Pancreas (tissue), 10 donors: ENCODE measurements at regions not wholly inside any gene's neighbourhood (a gene's known extent, or its start where the extent isn't known, plus 50 kb on each side); places are given as distances from the start of the nearest gene placed in this dataset.

Experiments
- ATAC-seq, 4 donors: fragments of 200-7000 bp; cut with Tn5 transposase; one replicate each; pipeline versions ENCODE4 v1.8.0 to v1.9.1; 2020; ENCODE audit warnings: mild to moderate bottlenecking in 4 of 4, moderate library complexity in 4 of 4
- DNase-seq, 6 donors: peaks; one replicate each; pipeline ENCODE4 v3.0.0-alpha.2; 2020
- FAIRE-seq: peaks from 2 replicates; lab custom pipeline; 2012; peaks lifted over from hg19 to GRCh38; lab: Jason Lieb, UNC
- H3K27ac ChIP-seq, 4 donors: fragments of 200-600 bp; sonication (generic); 1 replicate in 3 of 4; 2 replicates in 1 of 4; pipeline versions ENCODE4 v1.5.0 to v1.8.0; 2020
- H3K27me3 ChIP-seq, 4 donors: fragments of 200-600 bp; one replicate each; pipeline ENCODE4 v1.8.0; 2021
- H3K36me3 ChIP-seq, 3 donors: fragments of 200-600 bp; sonication (generic) in 1 of 3; one replicate each; pipeline versions ENCODE4 v1.5.0 to v1.8.0; 2020 to 2021
- H3K4me1 ChIP-seq, 3 donors: fragments of 200-600 bp; one replicate each; pipeline ENCODE4 v1.8.0; 2021
- H3K4me3 ChIP-seq, 4 donors: fragments of 200-600 bp; sonication (generic) in 2 of 4; one replicate each; pipeline versions ENCODE4 v1.5.0 to v1.8.0; 2020 to 2021
- H3K9me3 ChIP-seq, 4 donors: fragments of 200-600 bp; one replicate each; pipeline ENCODE4 v1.8.0; 2021
- WGBS, 2 donors: extraction: QIAGEN DNeasy Blood & Tissue Kit; methylation state at CpG; one replicate each; pipeline ENCODE4 v1.1.7; 2013; 5-methylcytosine and 5-hydroxymethylcytosine counted together
- intact Hi-C, 3 donors: fragments of 100-400 bp; cut with DNase I; formaldehyde crosslinking; loops; one replicate each; pipeline versions ENCODE4 v1.11.1 to v1.14.2; 2022
- TF ChIP-seq, protein P1 (sequence below), 4 donors: fragments of 200-600 bp; sonication (generic) in 3 of 4; IDR thresholded peaks; one replicate each; pipeline versions ENCODE4 v1.5.0 to v1.8.0; 2021; ENCODE audit warnings: antibody characterized with exemption in 4 of 4
- donor health status: healthy with polysubstance abuse.
- donor health status: DM: no; HTN: no; CAD: no; lungs with moderate emphysema.
- donor health status: DM: no; HTN: no; CAD: no.
- donor health status: control.
- donor health status: control.
- donor health status: Bipolar disorder and iron deficiency.
- donor health status: DM: yes; HTN: yes; CAD: no.
- donor health status: DM: no; HTN: no; CAD: no.
- donor health status: DM: no; HTN: no; CAD: no.
- donor health status: DM: yes; HTN: yes; CAD: no.

GRCh38 chr3:99499235-99500158, 138.9 kb upstream of the COL8A1 start:
- TF ChIP-seq, protein P1, sequence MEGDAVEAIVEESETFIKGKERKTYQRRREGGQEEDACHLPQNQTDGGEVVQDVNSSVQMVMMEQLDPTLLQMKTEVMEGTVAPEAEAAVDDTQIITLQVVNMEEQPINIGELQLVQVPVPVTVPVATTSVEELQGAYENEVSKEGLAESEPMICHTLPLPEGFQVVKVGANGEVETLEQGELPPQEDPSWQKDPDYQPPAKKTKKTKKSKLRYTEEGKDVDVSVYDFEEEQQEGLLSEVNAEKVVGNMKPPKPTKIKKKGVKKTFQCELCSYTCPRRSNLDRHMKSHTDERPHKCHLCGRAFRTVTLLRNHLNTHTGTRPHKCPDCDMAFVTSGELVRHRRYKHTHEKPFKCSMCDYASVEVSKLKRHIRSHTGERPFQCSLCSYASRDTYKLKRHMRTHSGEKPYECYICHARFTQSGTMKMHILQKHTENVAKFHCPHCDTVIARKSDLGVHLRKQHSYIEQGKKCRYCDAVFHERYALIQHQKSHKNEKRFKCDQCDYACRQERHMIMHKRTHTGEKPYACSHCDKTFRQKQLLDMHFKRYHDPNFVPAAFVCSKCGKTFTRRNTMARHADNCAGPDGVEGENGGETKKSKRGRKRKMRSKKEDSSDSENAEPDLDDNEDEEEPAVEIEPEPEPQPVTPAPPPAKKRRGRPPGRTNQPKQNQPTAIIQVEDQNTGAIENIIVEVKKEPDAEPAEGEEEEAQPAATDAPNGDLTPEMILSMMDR (IDR thresholded peaks at IDR 0.05) = peak in 3 of 4 donors; percentile 32 to 46 (median 45)
- peak in 3 of 4 donors; percentile 58 to 74 (median 59) for ATAC-seq
- no peaks in the 10 kb centered on the region for H3K9me3 ChIP-seq
- 27 to 34% methylated on average over 4 of the region's 4 CpGs for WGBS, 2 donors
- DNase-seq = peak in 1 of 6 donors; percentile 19
- no peaks in the 10 kb centered on the region for H3K4me1 ChIP-seq
- no peaks in the 10 kb centered on the region for H3K36me3 ChIP-seq
- intact Hi-C loops = no loop called here
- no peak overlapping the region for H3K4me3 ChIP-seq
- H3K27ac ChIP-seq = no peak overlapping the region
- no peak for FAIRE-seq
- no peaks in the 10 kb centered on the region for H3K27me3 ChIP-seq

GRCh38 chr3:99498550-99499234, 139.7 kb upstream of the COL8A1 start:
- no peaks in the 10 kb centered on the region for H3K4me1 ChIP-seq
- H3K4me3 ChIP-seq = no peak overlapping the region
- TF ChIP-seq, protein P1 (IDR thresholded peaks at IDR 0.05) = no peak
- DNase-seq (no peak), ATAC-seq (no peak), FAIRE-seq (no peak)
- intact Hi-C loops = no loop called here
- no peak overlapping the region for H3K27ac ChIP-seq
- H3K9me3 ChIP-seq = no peaks in the 10 kb centered on the region
- H3K36me3 ChIP-seq = no peaks in the 10 kb centered on the region
- WGBS, 2 donors = 56 to 65% methylated on average over 8 of the region's 8 CpGs
- H3K27me3 ChIP-seq = no peaks in the 10 kb centered on the region

DNA sequence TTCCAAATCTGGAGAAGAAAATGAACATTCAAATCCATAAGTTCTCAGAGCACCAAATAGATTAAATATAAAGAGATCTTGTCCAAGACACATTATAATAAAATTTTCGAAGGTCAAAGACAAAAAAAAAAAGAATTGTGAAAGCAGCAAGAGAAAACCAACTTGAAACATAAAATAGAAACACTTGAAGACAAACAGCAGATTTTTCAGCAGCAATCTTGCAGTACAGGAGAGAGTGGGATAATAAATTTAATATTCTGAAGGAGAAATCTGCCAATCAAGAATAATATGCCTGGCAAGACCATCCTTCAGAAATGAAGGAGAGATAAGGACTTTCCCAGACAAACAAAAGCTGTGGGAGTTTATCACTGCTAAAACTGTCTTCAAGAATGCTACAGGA, 150.5 kb upstream of the COL8A1 start:
- intact Hi-C loops = no loop called here
- no peaks in the 10 kb centered on the region for H3K9me3 ChIP-seq
- no peak overlapping the region for H3K4me3 ChIP-seq
- 17 to 42% methylated on average over 1 of the region's 1 CpG for WGBS, 2 donors
- DNase-seq = no peak
- no peak for ATAC-seq
- TF ChIP-seq, protein P1 (IDR thresholded peaks at IDR 0.05) = no peak
- no peaks in the 10 kb centered on the region for H3K36me3 ChIP-seq
- H3K27me3 ChIP-seq = no peaks in the 10 kb centered on the region
- no peak for FAIRE-seq
- no peaks in the 10 kb centered on the region for H3K4me1 ChIP-seq
- no peak overlapping the region for H3K27ac ChIP-seq

- no peak for DNase-seq
- Histone ChIP-seq H3K27ac (no peak overlapping the region), H3K27me3 (no peaks in the 10 kb centered on the region), H3K36me3 (no peaks in the 10 kb centered on the region), H3K4me3 (no peak overlapping the region), H3K9me3 (no peaks in the 10 kb centered on the region), H3K4me1 (no peaks in the 10 kb centered on the region)
- peak in 1 of 4 donors; percentile 30 for ATAC-seq
- TF ChIP-seq, protein P1 (IDR thresholded peaks at IDR 0.05) = no peak
- WGBS, 2 donors = 49 to 57% methylated on average over 3 of the region's 3 CpGs
- intact Hi-C loops = no loop called here
- no peak for FAIRE-seq
Observed at GRCh38 chr3:99485286-99485685, 153.1 kb upstream of the COL8A1 start.
